ENCODE measurements at regions not wholly inside any gene's neighbourhood (a gene's known extent, or its start where the extent isn't known, plus 50 kb on each side); places are given as distances from the start of the nearest gene placed in this dataset.

GRCh38 chr19:13604902-13605586 is 98.8 kb upstream of the CACNA1A start:
- no peak for DNase-seq

GRCh38 chr19:13600802-13601201 is 94.5 kb upstream of the CACNA1A start:
- DNase-seq, result no peak

DNA sequence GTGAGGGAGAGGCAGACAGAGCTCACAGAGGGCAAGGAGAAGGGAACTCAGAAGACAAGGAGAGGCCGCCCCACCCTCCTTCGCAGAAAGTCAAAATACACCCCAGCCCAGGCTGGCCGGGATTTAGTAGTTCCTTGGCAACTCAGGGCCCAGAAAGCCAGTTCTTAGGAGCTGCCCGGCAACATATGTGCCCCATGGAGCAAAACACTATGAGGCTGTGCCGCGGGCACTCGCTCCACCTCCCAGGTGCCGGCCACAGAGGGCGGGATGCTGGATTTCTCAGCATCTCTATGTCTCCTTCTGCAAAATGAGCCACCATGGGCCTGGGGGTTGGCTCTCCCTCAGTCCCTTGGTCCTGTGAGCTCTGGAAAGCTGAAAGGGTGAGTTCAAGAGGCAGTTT is 93.8 kb upstream of the CACNA1A start:
- no peak for DNase-seq

- DNase-seq, result no peak
These were observed 93.4 kb upstream of the CACNA1A start for GRCh38 chr19:13599681-13600080.

- DNase-seq, result no peak
These were observed 91.8 kb upstream of the CACNA1A start for GRCh38 chr19:13598098-13598497.

GRCh38 chr19:13597640-13598039 is 91.4 kb upstream of the CACNA1A start:
- peak; percentile 70 for DNase-seq

GRCh38 chr19:13588957-13589833 is 82.9 kb upstream of the CACNA1A start:
- peak; percentile 17 for DNase-seq

GRCh38 chr19:13585512-13585911 is 79.2 kb upstream of the CACNA1A start:
- no peak for DNase-seq

GRCh38 chr19:13583753-13584152 is 77.5 kb upstream of the CACNA1A start:
- DNase-seq, result no peak

- no peak for DNase-seq
These were observed 76.8 kb upstream of the CACNA1A start for GRCh38 chr19:13583114-13583513.

DNA sequence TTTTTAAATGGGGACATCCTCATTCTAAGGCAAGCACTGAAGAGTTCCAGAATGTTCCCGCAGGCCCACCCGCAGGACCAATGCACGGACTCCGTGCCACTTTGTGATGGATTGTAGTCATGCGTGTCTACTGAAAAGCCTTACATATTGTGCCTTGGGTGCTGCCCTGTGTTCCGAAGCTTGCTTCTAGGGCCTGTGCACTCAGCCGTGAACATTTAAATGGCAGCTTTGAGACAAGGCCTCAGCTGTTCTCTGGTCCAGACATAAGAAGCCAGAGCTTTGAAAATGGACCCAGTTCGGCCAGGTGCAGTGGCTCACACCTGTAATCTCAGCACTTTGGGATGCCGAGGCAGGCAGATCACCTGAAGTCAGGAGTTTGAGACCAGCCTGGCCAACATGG is 75.3 kb upstream of the CACNA1A start:
- no peak for DNase-seq

- DNase-seq, result no peak
These were observed 73.2 kb upstream of the CACNA1A start for GRCh38 chr19:13579388-13580060.

GRCh38 chr19:13576726-13577125 is 70.4 kb upstream of the CACNA1A start:
- no peak for DNase-seq

GRCh38 chr19:13574933-13575332 is 68.7 kb upstream of the CACNA1A start:
- DNase-seq, result no peak

- no peak for DNase-seq
These were observed 66.9 kb upstream of the CACNA1A start for GRCh38 chr19:13573056-13573667.

DNA sequence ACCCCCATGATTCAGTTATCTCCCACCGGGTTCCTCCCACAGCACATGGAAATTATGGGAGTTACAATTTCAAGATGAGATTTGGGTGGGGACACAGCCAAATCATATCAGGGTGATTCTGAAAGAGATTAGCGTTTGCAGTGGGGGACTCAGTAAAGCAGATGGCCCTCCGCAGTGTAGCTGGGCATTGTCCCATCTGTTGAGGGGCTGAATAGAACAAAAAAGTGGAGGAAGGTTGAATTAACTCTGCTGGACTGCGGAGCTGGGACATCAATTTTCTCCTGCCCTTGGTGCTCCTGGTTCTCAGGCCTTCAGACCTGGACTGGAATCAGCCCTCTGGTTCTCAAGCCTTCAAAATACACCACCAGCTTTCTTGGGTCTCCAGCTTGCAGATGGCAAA is 55.2 kb upstream of the CACNA1A start:
- DNase-seq, result no peak

- DNase-seq, result no peak
These were observed 51.6 kb upstream of the CACNA1A start for GRCh38 chr19:13557756-13558398.

DNA sequence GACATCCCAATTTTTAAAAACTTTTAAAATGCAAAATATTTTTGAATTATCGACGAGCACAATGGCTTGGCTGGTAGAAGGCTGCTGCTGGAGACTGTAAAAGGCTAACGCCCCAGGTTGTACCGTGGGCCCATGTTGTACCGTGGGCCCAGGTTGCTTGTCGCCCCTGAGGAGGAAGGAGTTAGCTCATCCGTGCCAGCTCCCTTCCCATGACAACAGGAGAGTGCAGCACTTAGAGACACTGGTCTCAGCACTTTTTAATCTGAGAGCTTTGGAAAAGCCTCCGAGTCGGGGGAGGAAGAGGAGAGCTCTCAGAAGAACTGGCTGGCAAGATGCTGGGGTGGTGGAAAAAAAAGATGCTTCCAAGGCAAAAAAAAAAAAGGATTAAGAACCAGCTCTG is 50.3 kb upstream of the CACNA1A start:
- no peak for DNase-seq
